ENCODE measurements at regions not wholly inside any gene's neighbourhood (a gene's known extent, or its start where the extent isn't known, plus 50 kb on each side); places are given as distances from the start of the nearest gene placed in this dataset.
"Not testable (repeated sequence)": the region's sequence is repeated elsewhere in the genome, so short reads cannot be mapped to it uniquely, and the experiment has no call there.

GRCh38 chr17:71615820-71616219 is 505.0 kb upstream of the SOX9 start:
- DNase-seq (ENCODE audit: low spot score) = no peak

DNA sequence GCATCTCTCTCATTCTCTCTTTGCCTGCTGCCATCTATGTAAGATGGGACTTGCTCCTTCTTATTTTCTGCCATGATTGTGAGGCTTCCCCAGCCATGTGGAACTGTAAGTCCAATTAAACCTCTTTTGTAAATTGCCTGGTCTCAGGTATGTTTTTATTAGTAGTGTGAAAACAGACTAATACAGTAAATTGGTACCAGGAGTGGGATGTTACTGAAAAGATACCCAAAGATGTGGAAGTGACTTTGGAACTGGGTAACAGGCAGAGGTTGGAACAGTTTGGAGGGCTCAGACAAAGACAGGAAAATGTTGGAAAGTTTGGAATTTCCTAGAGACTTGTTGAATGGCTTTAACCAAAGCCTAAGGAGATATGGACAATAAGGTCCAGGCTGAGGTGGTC is 503.1 kb upstream of the SOX9 start:
- DNase-seq (ENCODE audit: low spot score) = not testable (repeated sequence)

GRCh38 chr17:71625330-71625729 is 495.5 kb upstream of the SOX9 start:
- no peak for DNase-seq (ENCODE audit: low spot score)

GRCh38 chr17:71628306-71628705 is 492.5 kb upstream of the SOX9 start:
- no peak for DNase-seq (ENCODE audit: low spot score)

DNA sequence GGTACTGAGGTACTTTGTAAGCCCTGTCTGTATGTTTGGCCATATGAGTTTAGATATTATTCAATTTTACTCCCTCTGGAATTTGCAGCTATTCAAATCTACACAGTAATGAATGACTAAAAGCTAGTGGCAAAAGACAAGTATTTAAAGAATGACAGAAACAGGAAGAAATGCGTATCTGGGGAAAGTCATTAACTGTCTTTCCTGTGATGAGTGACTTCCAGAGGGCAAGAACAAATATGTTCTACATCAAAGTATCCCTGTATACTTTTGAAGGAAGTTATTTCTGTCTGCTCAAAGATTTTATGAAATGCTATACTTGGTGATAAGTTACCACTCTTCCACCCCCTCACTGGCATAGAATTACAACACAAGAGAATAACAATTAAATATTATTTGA is 489.3 kb upstream of the SOX9 start:
- DNase-seq (ENCODE audit: low spot score) = no peak

DNA sequence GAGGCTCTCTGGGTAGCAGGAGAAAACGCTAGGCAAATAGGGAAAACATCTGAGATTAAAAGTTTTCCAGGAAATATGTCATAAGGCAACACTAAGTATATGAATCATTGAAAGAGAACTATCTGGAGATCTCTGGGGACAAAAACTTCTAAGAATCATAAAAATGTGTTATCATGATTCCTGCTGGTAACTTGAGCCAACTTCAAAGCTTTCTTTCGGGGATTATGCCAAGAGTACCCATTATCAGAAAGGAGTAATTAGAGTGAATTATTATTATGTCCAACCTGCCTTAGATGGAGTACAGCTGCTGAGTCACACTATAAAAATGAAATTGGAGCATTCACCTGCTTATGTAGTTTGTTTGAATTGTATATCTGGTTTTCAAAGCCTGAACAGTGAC is 488.5 kb upstream of the SOX9 start:
- no peak for DNase-seq (ENCODE audit: low spot score)

DNA sequence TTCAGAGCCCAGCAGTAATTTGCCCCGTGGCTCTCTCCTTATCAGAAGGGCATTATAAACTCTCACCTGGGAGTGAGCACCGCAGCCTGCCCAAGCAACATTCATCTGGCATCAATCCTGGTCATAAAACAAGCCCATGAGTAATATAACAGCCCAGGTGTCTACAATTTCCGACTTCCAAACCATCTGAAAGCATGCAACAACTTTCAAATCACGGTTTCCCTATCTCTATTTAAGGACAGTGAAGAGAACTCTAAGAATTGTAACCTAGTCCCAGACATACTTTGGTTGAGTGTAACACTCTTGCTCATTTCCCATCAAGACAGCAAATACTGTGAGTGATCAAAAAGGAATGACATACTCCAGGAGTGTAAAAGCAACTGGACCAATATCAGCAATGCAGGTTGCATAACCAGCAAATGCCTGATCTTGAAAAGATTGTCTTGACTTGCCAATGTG is 487.4 kb upstream of the SOX9 start:
- no peak for DNase-seq (ENCODE audit: low spot score)

- DNase-seq (ENCODE audit: low spot score) = no peak
Observed at GRCh38 chr17:71634376-71634775, 486.4 kb upstream of the SOX9 start.

GRCh38 chr17:71635187-71635586 is 485.6 kb upstream of the SOX9 start:
- DNase-seq (ENCODE audit: low spot score) = no peak

- no peak for DNase-seq (ENCODE audit: low spot score)
Observed at GRCh38 chr17:71636644-71637043, 484.2 kb upstream of the SOX9 start.

DNA sequence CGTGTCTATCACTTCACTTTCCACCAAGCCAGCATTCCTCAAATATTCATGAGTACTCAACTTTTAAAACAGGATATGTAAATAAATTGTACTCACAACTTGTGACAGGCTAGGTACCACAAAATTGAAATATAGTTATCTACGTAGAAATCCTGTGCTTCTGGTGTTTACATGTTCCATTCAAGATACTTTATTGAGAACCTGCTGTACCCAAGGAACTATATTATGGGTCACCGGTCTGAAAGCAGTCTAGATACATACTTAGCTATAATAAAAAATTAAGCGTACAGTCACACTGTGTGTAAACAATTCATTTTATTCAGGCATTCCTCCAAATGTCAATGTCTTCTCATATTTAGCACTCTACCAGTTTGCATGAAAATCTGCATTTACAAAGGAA is 482.2 kb upstream of the SOX9 start:
- no peak for DNase-seq (ENCODE audit: low spot score)

DNA sequence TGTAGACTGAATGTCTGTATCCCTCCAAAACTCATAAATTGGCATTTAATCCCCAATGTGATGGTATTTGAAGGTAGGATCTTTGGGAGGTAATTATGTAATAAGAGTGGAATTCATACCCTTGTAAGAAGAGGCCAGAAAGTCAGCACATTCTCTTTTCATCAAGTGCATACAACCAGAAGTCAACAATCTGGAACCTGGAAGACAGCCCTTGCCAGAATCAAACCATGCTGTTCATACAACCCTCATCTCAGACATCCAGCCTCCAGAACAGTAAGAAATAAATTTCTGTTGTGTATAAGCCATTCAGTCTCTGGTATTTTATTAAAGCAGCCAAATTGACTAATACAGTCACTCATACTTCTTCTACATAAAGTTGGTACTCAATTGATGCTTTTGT is 481.0 kb upstream of the SOX9 start:
- no peak for DNase-seq (ENCODE audit: low spot score)

DNA sequence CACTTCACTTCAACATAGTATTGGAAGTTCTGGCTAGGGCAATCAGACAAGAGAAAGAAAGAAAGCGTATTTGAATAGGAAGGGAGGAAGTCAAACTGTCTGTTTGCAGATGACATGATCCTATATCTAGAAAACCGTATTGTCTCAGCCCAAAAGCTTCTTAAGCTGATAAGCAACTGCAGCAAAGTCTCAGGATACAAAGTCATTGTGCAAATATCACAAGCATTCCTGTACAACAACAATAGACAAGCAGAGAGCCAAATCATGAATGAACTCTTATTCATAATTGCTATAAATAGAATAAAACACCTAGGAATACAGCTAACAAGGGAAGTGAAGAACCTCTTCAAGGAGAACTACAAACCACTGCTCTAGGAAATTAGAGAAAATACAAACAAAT is 473.9 kb upstream of the SOX9 start:
- DNase-seq (ENCODE audit: low spot score) = not testable (repeated sequence)

GRCh38 chr17:71648342-71648741 is 472.5 kb upstream of the SOX9 start:
- DNase-seq (ENCODE audit: low spot score) = not testable (repeated sequence)

GRCh38 chr17:71649941-71650350 is 470.9 kb upstream of the SOX9 start:
- peak; percentile 22 for DNase-seq (ENCODE audit: low spot score)

GRCh38 chr17:71655542-71655941 is 465.3 kb upstream of the SOX9 start:
- no peak for DNase-seq (ENCODE audit: low spot score)

GRCh38 chr17:71656964-71657858 is 463.6 kb upstream of the SOX9 start:
- DNase-seq (ENCODE audit: low spot score) = no peak

- DNase-seq (ENCODE audit: low spot score) = no peak
Observed at GRCh38 chr17:71658996-71659395, 461.8 kb upstream of the SOX9 start.

DNA sequence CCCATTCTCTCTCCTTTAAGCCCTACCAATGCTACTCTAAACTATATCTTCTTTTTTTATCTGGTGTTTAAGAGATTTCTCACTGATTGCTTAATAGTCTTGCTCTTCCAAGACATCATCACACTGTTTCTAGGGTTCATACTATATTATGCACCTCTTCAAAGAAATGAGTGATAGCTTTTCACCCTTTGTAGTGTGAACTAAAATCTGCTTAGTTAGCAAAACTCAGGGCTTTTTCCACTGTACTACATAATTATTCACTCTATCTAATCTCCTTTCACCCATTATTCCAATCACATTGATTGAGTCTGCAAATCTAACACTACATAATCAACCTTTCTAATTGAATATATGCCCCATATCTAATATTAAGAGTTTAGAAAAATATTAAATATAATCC is 456.0 kb upstream of the SOX9 start:
- no peak for DNase-seq (ENCODE audit: low spot score)

DNA sequence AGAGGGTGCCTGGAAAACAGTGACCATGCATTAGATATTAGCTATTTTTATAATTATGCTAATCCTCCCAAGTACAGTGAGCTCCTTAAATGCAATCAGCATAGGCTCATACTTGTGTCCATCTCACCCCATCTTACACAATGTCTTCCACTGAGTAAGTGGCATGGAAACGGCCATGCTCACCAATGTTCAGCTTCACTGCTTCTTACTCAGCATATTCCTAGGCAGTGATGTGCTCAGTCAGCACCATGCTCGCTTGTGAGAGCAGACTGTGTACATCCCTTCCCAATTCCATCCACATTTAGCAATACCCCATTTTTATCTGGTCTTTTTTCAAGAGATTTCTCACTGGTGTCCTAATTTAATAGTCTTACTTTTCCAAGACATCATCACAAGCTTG is 454.8 kb upstream of the SOX9 start:
- no peak for DNase-seq (ENCODE audit: low spot score)

DNA sequence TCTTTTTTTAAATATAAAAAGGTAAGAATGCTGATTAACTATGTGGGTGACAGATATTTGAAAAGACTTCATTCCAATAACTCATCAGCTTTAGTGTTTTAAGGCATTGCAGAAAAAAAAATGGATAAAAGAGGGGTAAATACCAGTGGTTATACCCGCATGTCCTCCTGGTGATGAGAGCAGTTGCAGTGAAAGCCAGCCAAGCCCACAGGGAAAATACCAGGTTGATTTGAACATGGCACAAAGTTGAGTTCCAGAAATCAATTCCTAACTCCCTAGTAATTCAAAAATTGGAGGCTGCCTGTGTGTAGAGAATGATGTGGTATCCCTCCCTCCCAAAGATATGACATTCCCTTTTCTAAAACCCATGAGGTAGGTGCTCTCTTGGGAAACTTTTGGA is 453.2 kb upstream of the SOX9 start:
- DNase-seq (ENCODE audit: low spot score) = no peak

DNA sequence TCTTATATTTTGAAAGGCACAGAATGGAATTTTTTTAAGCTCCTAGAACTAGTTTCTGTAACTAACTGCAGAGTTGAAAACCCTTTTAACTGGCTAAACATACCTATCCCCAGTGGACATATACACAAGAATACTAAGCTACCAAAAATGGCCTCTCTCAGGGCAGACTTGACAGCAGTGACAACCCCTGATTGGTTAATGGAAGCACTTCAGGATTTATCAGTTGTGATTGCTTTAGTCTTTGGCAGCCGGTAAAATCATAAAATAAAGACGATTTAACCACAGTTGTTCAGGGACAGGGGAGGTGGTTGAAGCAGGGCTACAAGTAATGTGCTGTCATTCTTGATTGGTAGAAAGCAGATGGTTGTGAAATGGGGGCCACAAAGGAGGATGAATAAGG is 452.0 kb upstream of the SOX9 start:
- DNase-seq (ENCODE audit: low spot score) = no peak

- no peak for DNase-seq (ENCODE audit: low spot score)
Observed at GRCh38 chr17:71677439-71677838, 443.4 kb upstream of the SOX9 start.

DNA sequence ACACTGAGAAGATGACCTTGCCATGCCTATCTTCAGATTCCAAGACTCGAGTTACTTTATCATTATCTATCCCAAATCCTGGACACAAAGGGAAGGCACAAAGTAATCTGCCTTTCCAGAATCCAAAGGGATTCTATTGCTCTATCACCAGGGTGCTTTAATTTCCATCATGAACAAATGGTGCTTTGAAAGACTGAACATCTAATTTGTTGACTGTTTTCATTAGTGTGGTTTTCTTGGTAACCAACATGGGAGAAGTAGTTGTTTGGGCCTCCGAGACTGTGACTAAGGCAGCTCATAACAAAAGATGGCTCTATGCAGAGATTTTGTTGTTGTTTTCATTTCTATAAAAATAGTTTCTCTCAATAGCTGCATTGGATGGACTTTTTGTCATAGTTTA is 441.0 kb upstream of the SOX9 start:
- no peak for DNase-seq (ENCODE audit: low spot score)

Data from H4 (cell line).